Lower lobe of right lung (tissue), 2 donors: ENCODE measurements at regions not wholly inside any gene's neighbourhood (a gene's known extent, or its start where the extent isn't known, plus 50 kb on each side); places are given as distances from the start of the nearest gene placed in this dataset.

Source experiments
- ATAC-seq, 2 donors: fragments of 200-7000 bp; cut with Tn5 transposase; one replicate each; pipeline ENCODE4 v1.9.1; 2020 to 2022; ENCODE audit warnings: mild to moderate bottlenecking in 2 of 2, moderate library complexity in 2 of 2
- DNase-seq: peaks from one replicate; pipeline ENCODE4 v3.0.0-alpha.2; 2020
- H3K27ac ChIP-seq: fragments of 200-600 bp; one replicate; pipeline ENCODE4 v1.8.0; 2022
- H3K27me3 ChIP-seq: fragments of 200-600 bp; one replicate; pipeline ENCODE4 v1.8.0; 2022; ENCODE audit warnings: low read depth
- H3K36me3 ChIP-seq: fragments of 200-600 bp; one replicate; pipeline ENCODE4 v1.8.0; 2022; ENCODE audit warnings: mild to moderate bottlenecking
- H3K4me1 ChIP-seq: fragments of 200-600 bp; one replicate; pipeline ENCODE4 v1.8.0; 2022
- H3K4me3 ChIP-seq: fragments of 200-600 bp; one replicate; pipeline ENCODE4 v1.8.0; 2022; ENCODE audit warnings: mild to moderate bottlenecking
- H3K9me3 ChIP-seq: fragments of 200-600 bp; one replicate; pipeline ENCODE4 v1.8.0; 2022
- intact Hi-C: fragments of 100-400 bp; cut with DNase I; formaldehyde crosslinking; loops from one replicate; pipeline ENCODE4 v1.11.0; 2022
- TF ChIP-seq, protein P1 (sequence below): fragments of 200-600 bp; IDR thresholded peaks from one replicate; pipeline ENCODE4 v1.8.0; 2022; ENCODE audit warnings: antibody characterized with exemption, mild to moderate bottlenecking
- donor health status: DM: no; HTN: yes; CAD: no; lungs with severe emphysema.

GRCh38 chr9:14530841-14531240, 162.4 kb downstream of the ZDHHC21 start:
- H3K27me3 ChIP-seq, result no peaks in the 10 kb centered on the region
- ATAC-seq, result no peak
- TF ChIP-seq, protein P1, sequence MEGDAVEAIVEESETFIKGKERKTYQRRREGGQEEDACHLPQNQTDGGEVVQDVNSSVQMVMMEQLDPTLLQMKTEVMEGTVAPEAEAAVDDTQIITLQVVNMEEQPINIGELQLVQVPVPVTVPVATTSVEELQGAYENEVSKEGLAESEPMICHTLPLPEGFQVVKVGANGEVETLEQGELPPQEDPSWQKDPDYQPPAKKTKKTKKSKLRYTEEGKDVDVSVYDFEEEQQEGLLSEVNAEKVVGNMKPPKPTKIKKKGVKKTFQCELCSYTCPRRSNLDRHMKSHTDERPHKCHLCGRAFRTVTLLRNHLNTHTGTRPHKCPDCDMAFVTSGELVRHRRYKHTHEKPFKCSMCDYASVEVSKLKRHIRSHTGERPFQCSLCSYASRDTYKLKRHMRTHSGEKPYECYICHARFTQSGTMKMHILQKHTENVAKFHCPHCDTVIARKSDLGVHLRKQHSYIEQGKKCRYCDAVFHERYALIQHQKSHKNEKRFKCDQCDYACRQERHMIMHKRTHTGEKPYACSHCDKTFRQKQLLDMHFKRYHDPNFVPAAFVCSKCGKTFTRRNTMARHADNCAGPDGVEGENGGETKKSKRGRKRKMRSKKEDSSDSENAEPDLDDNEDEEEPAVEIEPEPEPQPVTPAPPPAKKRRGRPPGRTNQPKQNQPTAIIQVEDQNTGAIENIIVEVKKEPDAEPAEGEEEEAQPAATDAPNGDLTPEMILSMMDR, result no peak
- H3K4me3 ChIP-seq, result no peak overlapping the region
- no peaks in the 10 kb centered on the region for H3K4me1 ChIP-seq
- H3K36me3 ChIP-seq, result no peaks in the 10 kb centered on the region
- no peaks in the 10 kb centered on the region for H3K9me3 ChIP-seq
- intact Hi-C loops, result no loop called here
- H3K27ac ChIP-seq, result no peak overlapping the region
- no peak for DNase-seq

DNA sequence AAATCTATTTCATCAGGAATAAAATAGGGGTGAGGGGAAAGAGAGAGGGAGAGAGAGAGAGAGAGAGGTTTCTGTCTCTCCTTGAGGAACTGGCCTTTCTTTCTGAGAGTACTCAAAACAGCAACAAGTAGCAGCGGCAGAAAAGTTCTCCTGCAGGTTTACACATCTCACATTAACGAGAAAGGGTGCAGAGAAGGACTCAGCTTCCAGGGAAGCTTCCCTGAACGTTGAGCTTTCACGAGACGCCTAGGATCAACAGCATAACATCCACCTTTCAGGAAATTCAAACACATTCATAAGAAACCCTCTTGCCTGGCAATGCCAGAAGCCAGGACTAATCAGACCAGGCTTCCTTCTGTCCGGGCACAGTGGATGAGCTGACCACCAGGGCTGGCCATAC, 162.9 kb downstream of the ZDHHC21 start:
- ATAC-seq, result no peak
- TF ChIP-seq, protein P1, result no peak

GRCh38 chr9:14529629-14530028, 163.6 kb downstream of the ZDHHC21 start:
- DNase-seq (no peak), ATAC-seq (no peak)
- Histone ChIP-seq H3K9me3 (no peaks in the 10 kb centered on the region), H3K4me3 (no peak overlapping the region), H3K36me3 (no peaks in the 10 kb centered on the region), H3K4me1 (no peaks in the 10 kb centered on the region), H3K27me3 (no peaks in the 10 kb centered on the region), H3K27ac (no peak overlapping the region)
- TF ChIP-seq, protein P1, result no peak
- intact Hi-C loops, result no loop called here

More for the DNA sequence above, 162.9 kb downstream of the ZDHHC21 start:
- Histone ChIP-seq H3K27ac (no peak overlapping the region), H3K4me1 (no peaks in the 10 kb centered on the region), H3K4me3 (no peak overlapping the region), H3K27me3 (no peaks in the 10 kb centered on the region), H3K9me3 (no peaks in the 10 kb centered on the region), H3K36me3 (no peaks in the 10 kb centered on the region)
- intact Hi-C loops, result no loop called here
- no peak for DNase-seq

DNA sequence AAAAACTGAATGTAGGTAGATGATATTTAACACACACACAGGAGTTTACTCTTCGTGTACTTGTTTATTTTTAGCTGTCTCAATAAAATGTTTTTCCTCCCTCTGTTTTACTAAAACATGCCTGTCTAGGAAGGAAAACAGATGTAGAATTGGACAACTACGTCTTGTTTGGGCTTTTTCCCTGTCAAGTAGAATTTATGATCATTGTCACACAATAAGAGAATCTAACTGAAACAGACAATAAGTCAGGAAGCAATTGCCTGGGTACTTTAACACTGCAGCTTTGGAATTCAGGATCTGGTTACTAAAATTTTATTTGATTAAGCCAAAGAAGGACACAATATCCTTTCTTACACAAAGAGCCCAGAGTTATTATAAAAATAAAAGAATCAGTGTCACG, 164.2 kb downstream of the ZDHHC21 start:
- TF ChIP-seq, protein P1, result no peak
- intact Hi-C loops, result no loop called here

DNA sequence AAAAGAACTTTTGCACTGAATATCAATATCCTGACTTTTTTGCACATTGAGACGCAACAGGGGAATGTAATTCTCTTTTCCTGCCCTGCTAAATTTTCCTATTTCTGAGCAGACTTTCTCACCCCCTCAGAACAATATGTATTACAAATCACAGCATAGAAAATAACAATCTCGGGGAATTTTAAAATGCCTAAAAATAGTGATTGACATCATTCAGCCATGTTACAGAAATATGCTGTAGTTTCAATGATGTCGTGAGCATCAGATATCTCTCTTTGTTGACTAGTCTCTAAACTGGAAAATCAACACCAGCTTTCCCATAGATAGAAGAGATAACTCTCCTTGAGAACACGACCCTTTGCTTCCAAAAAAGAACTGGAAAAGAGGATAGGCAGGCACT, 166.7 kb downstream of the ZDHHC21 start:
- Histone ChIP-seq H3K4me1 (no peaks in the 10 kb centered on the region), H3K9me3 (no peaks in the 10 kb centered on the region), H3K27ac (no peak overlapping the region), H3K27me3 (no peaks in the 10 kb centered on the region), H3K4me3 (no peak overlapping the region), H3K36me3 (no peaks in the 10 kb centered on the region)
- TF ChIP-seq, protein P1, result no peak
- intact Hi-C loops, result no loop called here
- ATAC-seq (no peak), DNase-seq (no peak)

More for the DNA sequence above, 164.2 kb downstream of the ZDHHC21 start:
- DNase-seq (no peak), ATAC-seq (no peak)
- Histone ChIP-seq H3K4me1 (no peaks in the 10 kb centered on the region), H3K36me3 (no peaks in the 10 kb centered on the region), H3K4me3 (no peak overlapping the region), H3K27me3 (no peaks in the 10 kb centered on the region), H3K9me3 (no peaks in the 10 kb centered on the region), H3K27ac (no peak overlapping the region)

- no peak for ATAC-seq
- TF ChIP-seq, protein P1, result no peak
Measured at GRCh38 chr9:14525856-14526255, 167.4 kb downstream of the ZDHHC21 start.

More at GRCh38 chr9:14525856-14526255, 167.4 kb downstream of the ZDHHC21 start:
- no peak for DNase-seq
- Histone ChIP-seq H3K9me3 (no peaks in the 10 kb centered on the region), H3K4me3 (no peak overlapping the region), H3K27ac (no peak overlapping the region), H3K4me1 (no peaks in the 10 kb centered on the region), H3K27me3 (no peaks in the 10 kb centered on the region), H3K36me3 (no peaks in the 10 kb centered on the region)
- intact Hi-C loops, result no loop called here
